ENCODE measurements at regions not wholly inside any gene's neighbourhood (a gene's known extent, or its start where the extent isn't known, plus 50 kb on each side); places are given as distances from the start of the nearest gene placed in this dataset.

GRCh38 chr17:14918540-14918939, 346.6 kb downstream of the PMP22 start:
- H3K4me2 ChIP-seq (ENCODE audit: insufficient read depth, low read length) = peak overlapping the region; percentile 14
- no peaks in the 10 kb centered on the region for H4K20me1 ChIP-seq (ENCODE audit: insufficient read depth, low read length)
- H3K27ac ChIP-seq (ENCODE audit: low read depth, low read length) = peak overlapping the region; percentile 62
- no peak for TF ChIP-seq CTCF (IDR thresholded peaks at IDR 0.05; ENCODE audit: extremely low read depth, low read depth, low read length)
- no peak overlapping the region for H2AFZ ChIP-seq (ENCODE audit: low read length)
- peaks cover 14% of the 10 kb centered on the region for H3K4me1 ChIP-seq (ENCODE audit: insufficient read depth, low read length)
- H3K36me3 ChIP-seq (ENCODE audit: insufficient read depth, low read length) = no peaks in the 10 kb centered on the region
- no peaks in the 10 kb centered on the region for H3K79me2 ChIP-seq (ENCODE audit: insufficient read depth, low read length)
- no peak for DNase-seq (ENCODE audit: insufficient read length, low spot score, missing footprints)
- H3K9me3 ChIP-seq (ENCODE audit: low read depth, low read length) = no peaks in the 10 kb centered on the region
- H3K4me3 ChIP-seq (ENCODE audit: insufficient read depth, low read length) = no peak overlapping the region
- no peaks in the 10 kb centered on the region for H3K27me3 ChIP-seq (ENCODE audit: insufficient read depth, low read length)

- Histone ChIP-seq H3K79me2 (ENCODE audit: insufficient read depth, low read length) (no peaks in the 10 kb centered on the region), H3K4me3 (ENCODE audit: insufficient read depth, low read length) (no peak overlapping the region), H2AFZ (ENCODE audit: low read length) (no peak overlapping the region), H3K9me3 (ENCODE audit: low read depth, low read length) (no peaks in the 10 kb centered on the region), H3K36me3 (ENCODE audit: insufficient read depth, low read length) (no peaks in the 10 kb centered on the region), H3K4me2 (ENCODE audit: insufficient read depth, low read length) (no peak overlapping the region), H3K27me3 (ENCODE audit: insufficient read depth, low read length) (no peaks in the 10 kb centered on the region), H4K20me1 (ENCODE audit: insufficient read depth, low read length) (no peaks in the 10 kb centered on the region), H3K27ac (ENCODE audit: low read depth, low read length) (no peak overlapping the region), H3K4me1 (ENCODE audit: insufficient read depth, low read length) (no peaks in the 10 kb centered on the region)
- no peak for TF ChIP-seq CTCF (IDR thresholded peaks at IDR 0.05; ENCODE audit: extremely low read depth, low read depth, low read length)
- DNase-seq (ENCODE audit: insufficient read length, low spot score, missing footprints) = no peak
Measured at GRCh38 chr17:14910916-14911315, 354.2 kb downstream of the PMP22 start.

GRCh38 chr17:14904386-14904785, 360.7 kb downstream of the PMP22 start:
- no peaks in the 10 kb centered on the region for H3K9me3 ChIP-seq (ENCODE audit: low read depth, low read length)
- no peak for TF ChIP-seq CTCF (IDR thresholded peaks at IDR 0.05; ENCODE audit: extremely low read depth, low read depth, low read length)
- no peaks in the 10 kb centered on the region for H3K79me2 ChIP-seq (ENCODE audit: insufficient read depth, low read length)
- DNase-seq (ENCODE audit: insufficient read length, low spot score, missing footprints) = peak; percentile 2
- no peaks in the 10 kb centered on the region for H3K36me3 ChIP-seq (ENCODE audit: insufficient read depth, low read length)
- H4K20me1 ChIP-seq (ENCODE audit: insufficient read depth, low read length) = no peaks in the 10 kb centered on the region
- H3K27me3 ChIP-seq (ENCODE audit: insufficient read depth, low read length) = no peaks in the 10 kb centered on the region
- peak overlapping the region; percentile 49 for H3K4me2 ChIP-seq (ENCODE audit: insufficient read depth, low read length)
- peak overlapping the region; percentile 64 for H2AFZ ChIP-seq (ENCODE audit: low read length)
- peak overlapping the region; percentile 68 for H3K27ac ChIP-seq (ENCODE audit: low read depth, low read length)
- peaks cover 17% of the 10 kb centered on the region for H3K4me1 ChIP-seq (ENCODE audit: insufficient read depth, low read length)
- peak overlapping the region; percentile 23 for H3K4me3 ChIP-seq (ENCODE audit: insufficient read depth, low read length)

GRCh38 chr17:14903854-14904253, 361.3 kb downstream of the PMP22 start:
- Histone ChIP-seq H3K27ac (ENCODE audit: low read depth, low read length) (peak overlapping the region; percentile 68), H3K4me1 (ENCODE audit: insufficient read depth, low read length) (peaks cover 17% of the 10 kb centered on the region), H3K4me3 (ENCODE audit: insufficient read depth, low read length) (no peak overlapping the region), H3K4me2 (ENCODE audit: insufficient read depth, low read length) (peak overlapping the region; percentile 49), H3K79me2 (ENCODE audit: insufficient read depth, low read length) (no peaks in the 10 kb centered on the region), H2AFZ (ENCODE audit: low read length) (no peak overlapping the region), H4K20me1 (ENCODE audit: insufficient read depth, low read length) (no peaks in the 10 kb centered on the region), H3K36me3 (ENCODE audit: insufficient read depth, low read length) (no peaks in the 10 kb centered on the region), H3K27me3 (ENCODE audit: insufficient read depth, low read length) (no peaks in the 10 kb centered on the region), H3K9me3 (ENCODE audit: low read depth, low read length) (no peaks in the 10 kb centered on the region)
- peak; percentile 3 for DNase-seq (ENCODE audit: insufficient read length, low spot score, missing footprints)
- TF ChIP-seq CTCF (IDR thresholded peaks at IDR 0.05; ENCODE audit: extremely low read depth, low read depth, low read length) = no peak
